ENCODE measurements at regions not wholly inside any gene's neighbourhood (a gene's known extent, or its start where the extent isn't known, plus 50 kb on each side); places are given as distances from the start of the nearest gene placed in this dataset.
A peak's percentile ranks its signal among the peaks of the same experiment; 100 is the strongest.

DNA sequence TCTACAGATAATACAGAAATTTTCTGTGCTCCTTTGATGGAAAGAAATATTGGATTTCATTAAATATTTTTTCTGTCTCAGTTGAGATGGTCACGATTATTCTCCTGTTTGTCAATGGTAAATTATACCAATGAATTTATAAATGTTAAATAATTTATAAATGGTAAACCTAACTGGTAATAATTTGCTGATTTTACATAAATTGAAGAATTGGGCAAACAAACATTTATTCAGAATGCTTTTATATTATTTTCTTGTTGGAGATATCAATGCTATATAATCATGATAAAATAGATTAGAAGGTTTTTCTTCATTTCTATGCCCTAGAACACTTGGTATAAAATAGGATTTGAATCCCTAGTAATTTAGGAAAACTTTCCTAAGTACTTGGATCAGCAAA is 597.6 kb upstream of the IGFBP3 start:
- Mint-ChIP-seq H3K4me3 (no peak overlapping the region), H3K4me1 (ENCODE audit: unreplicated experiment) (peaks cover 5% of the 10 kb centered on the region), H3K27me3 (no peaks in the 10 kb centered on the region), H3K27ac (no peak overlapping the region), H3K36me3 (no peaks in the 10 kb centered on the region), H3K9me3 (peaks cover under 1% of the 10 kb centered on the region)
- TF ChIP-seq, protein P1, sequence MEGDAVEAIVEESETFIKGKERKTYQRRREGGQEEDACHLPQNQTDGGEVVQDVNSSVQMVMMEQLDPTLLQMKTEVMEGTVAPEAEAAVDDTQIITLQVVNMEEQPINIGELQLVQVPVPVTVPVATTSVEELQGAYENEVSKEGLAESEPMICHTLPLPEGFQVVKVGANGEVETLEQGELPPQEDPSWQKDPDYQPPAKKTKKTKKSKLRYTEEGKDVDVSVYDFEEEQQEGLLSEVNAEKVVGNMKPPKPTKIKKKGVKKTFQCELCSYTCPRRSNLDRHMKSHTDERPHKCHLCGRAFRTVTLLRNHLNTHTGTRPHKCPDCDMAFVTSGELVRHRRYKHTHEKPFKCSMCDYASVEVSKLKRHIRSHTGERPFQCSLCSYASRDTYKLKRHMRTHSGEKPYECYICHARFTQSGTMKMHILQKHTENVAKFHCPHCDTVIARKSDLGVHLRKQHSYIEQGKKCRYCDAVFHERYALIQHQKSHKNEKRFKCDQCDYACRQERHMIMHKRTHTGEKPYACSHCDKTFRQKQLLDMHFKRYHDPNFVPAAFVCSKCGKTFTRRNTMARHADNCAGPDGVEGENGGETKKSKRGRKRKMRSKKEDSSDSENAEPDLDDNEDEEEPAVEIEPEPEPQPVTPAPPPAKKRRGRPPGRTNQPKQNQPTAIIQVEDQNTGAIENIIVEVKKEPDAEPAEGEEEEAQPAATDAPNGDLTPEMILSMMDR (conservative IDR thresholded peaks at IDR 0.05), result no peak
- DNase-seq (ENCODE audit: extremely low spot score, unreplicated experiment), result no peak

DNA sequence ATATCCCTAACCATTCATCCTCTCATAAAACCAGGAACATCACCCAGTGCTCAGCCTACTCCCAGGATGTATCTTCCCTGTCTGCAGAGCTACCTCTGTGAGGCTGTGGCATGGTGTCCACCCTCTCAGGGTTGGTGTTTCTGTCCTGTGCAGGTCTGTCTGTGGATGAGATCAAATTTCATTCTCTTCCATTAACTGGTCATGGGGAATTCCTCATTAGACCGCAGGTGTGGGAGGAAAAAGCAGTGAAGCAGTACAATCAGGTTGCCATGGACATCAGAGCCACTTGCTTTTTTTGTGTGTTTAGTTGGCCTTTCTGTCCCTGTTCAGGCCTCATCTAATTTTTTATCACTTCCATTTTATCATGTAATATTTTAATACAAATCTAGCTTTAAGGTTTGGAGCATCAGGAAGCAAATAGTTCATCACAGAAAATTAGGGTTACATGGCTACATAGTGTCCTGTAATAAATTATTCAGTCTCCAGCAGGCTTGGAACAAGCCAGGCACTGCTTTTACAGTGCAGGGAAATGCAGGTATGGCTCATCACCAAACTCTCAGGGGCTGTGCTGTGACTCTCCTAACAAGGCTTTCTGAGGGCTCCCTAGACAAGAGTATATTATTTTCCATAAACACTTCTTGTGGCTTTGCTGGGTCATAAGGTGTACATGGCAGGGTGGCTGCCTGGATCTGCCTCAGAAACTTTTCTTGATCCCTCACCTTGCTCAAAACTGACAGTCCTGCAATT is 594.9 kb upstream of the IGFBP3 start:
- Mint-ChIP-seq H3K4me1 (ENCODE audit: unreplicated experiment) (peaks cover 17% of the 10 kb centered on the region), H3K4me3 (no peak overlapping the region), H3K36me3 (no peaks in the 10 kb centered on the region), H3K9me3 (peaks cover 4% of the 10 kb centered on the region), H3K27me3 (no peaks in the 10 kb centered on the region), H3K27ac (no peak overlapping the region)
- TF ChIP-seq, protein P1 (conservative IDR thresholded peaks at IDR 0.05), result no peak
- no peak for DNase-seq (ENCODE audit: extremely low spot score, unreplicated experiment)

DNA sequence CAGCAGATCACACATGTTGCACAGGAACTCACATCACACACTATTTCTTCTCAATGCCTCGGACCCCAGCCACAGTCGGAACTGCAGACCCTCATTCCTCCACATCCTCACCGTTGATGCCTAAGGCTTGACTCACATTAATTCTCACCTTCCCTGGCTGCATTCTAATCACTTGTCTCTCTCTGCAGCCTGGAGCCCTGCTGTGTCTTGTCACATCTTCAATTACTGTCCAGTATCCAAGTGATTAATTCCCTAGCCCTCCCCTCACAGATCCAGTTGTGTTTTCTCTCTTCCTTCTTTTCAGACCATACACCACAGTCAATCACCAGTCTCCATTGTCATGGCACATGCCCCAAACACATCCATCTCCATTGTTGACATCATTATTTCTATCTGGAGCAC is 592.4 kb upstream of the IGFBP3 start:
- H3K9me3 Mint-ChIP-seq, result peaks cover 7% of the 10 kb centered on the region
- no peaks in the 10 kb centered on the region for H3K27me3 Mint-ChIP-seq
- peaks cover 17% of the 10 kb centered on the region for H3K4me1 Mint-ChIP-seq (ENCODE audit: unreplicated experiment)
- peak overlapping the region; percentile 6 for H3K4me3 Mint-ChIP-seq
- H3K27ac Mint-ChIP-seq, result peak overlapping the region; percentile 73
- DNase-seq (ENCODE audit: extremely low spot score, unreplicated experiment), result no peak
- H3K36me3 Mint-ChIP-seq, result no peaks in the 10 kb centered on the region
- TF ChIP-seq, protein P1 (conservative IDR thresholded peaks at IDR 0.05), result no peak

DNA sequence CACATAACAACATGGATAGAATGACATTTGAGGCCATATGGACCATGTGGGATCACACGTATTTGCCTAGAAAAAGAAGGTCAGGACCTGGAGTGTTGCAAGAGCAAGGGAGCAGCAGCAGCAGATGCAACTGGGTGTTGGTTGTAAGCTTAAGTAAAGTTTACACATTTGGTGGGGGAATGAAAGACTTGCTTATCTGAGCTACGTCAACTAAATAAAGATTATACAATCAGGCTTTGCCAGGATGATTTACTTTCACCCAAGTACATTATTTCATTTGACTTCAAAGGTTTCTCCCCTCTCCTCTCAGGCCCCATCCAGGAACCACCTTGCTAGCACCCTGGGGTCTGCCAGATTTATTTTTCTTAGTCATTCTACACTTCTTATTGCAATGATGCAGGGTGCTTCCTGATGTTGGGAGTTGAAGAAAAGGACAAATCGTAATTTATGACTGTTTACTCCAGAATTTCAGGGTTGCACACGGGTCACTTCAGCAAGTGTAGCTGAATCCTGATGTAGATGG is 591.9 kb upstream of the IGFBP3 start:
- H3K36me3 Mint-ChIP-seq, result no peaks in the 10 kb centered on the region
- TF ChIP-seq, protein P1 (conservative IDR thresholded peaks at IDR 0.05), result no peak
- H3K27ac Mint-ChIP-seq, result peak overlapping the region; percentile 73
- peaks cover 17% of the 10 kb centered on the region for H3K4me1 Mint-ChIP-seq (ENCODE audit: unreplicated experiment)
- H3K27me3 Mint-ChIP-seq, result no peaks in the 10 kb centered on the region
- peaks cover 10% of the 10 kb centered on the region for H3K9me3 Mint-ChIP-seq
- no peak for DNase-seq (ENCODE audit: extremely low spot score, unreplicated experiment)
- H3K4me3 Mint-ChIP-seq, result peak overlapping the region; percentile 6

DNA sequence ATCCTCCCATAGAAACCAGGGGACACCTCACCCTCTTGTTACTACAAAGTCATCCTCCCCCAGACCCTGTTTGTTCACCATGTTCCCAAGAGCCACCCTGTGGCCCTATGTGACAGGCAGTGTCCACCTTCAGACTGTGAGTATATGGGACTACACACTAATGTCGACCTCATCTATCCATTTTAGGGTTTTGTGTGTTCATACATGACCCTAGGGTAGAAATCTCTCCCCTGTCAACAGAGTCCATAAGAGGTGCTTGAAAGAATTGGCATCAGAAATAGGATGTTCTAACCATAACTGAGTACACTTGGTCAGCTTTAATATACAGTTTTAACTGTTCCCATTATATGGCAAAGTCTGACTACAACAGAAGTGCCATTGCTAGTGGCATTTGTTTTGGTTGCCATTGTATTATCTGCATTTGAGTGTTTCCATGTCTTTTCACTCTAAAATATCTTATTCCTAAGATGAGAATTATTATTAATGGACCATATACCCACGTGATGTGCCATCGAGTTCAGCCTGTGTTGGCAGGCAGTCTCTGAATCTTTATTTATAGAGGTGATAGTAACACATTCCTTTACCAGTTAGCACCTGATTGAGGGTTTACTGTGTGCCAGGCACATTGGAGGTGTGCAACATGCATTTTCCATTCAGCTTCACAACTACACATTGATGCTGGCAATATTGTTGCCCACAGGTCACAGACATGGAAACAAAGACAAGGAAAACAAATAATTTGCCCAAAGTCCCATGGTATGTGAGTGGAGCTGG is 590.6 kb upstream of the IGFBP3 start:
- no peak overlapping the region for H3K27ac Mint-ChIP-seq
- peaks cover 17% of the 10 kb centered on the region for H3K4me1 Mint-ChIP-seq (ENCODE audit: unreplicated experiment)
- TF ChIP-seq, protein P1 (conservative IDR thresholded peaks at IDR 0.05), result no peak
- peaks cover 10% of the 10 kb centered on the region for H3K9me3 Mint-ChIP-seq
- no peak for DNase-seq (ENCODE audit: extremely low spot score, unreplicated experiment)
- H3K27me3 Mint-ChIP-seq, result no peaks in the 10 kb centered on the region
- no peaks in the 10 kb centered on the region for H3K36me3 Mint-ChIP-seq
- H3K4me3 Mint-ChIP-seq, result no peak overlapping the region
